Activated CD8-positive, alpha-beta memory T cell treated with anti-CD3 and anti-CD28 coated beads for 24 hours (primary cell): ENCODE measurements at regions not wholly inside any gene's neighbourhood (a gene's known extent, or its start where the extent isn't known, plus 50 kb on each side); places are given as distances from the start of the nearest gene placed in this dataset.
"Not testable (repeated sequence)": the region's sequence is repeated elsewhere in the genome, so short reads cannot be mapped to it uniquely, and the experiment has no call there.

Experiments used
- DNase-seq: peaks from one replicate; pipeline ENCODE4 v3.0.0-alpha.2; 2020

DNA sequence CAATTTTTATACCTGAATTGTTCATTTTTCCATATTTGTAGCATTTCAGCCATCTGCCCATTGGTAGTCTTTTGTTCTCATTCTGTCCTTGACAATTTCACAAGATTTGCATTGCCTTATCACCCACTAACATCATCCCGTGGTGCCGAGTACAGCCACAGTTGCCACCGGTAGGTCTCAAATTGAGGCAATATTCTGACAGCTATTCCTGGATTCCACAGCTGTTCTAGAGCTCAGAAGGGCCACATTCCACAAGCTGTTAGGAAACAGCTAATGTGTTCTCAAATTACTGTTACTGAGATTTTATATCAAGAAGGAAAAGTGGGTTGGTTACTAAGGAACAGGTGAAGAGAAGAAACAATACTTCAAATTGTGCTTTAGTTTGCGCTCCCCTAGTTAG lies 178.8 kb downstream of the RPRM start:
- no peak for DNase-seq

DNA sequence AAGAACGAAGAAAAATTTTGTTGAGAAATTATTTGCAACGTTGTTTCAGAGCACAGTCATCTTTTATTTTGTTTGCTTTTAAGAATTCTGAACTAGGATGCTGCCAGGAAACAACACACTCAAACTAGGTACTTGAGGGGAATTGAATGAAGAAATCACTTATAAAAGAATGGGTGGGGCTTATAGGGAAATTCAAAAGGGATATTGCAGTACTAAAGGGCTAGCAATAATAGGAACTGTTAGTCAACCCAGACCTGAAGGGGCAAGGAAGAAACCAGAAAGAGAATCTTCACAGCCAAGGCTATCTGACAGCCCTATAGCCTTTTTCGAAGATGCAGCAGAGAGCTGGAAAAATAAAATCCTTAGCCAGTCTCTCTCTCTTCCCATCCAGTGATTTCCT lies 179.3 kb downstream of the RPRM start:
- no peak for DNase-seq

DNA sequence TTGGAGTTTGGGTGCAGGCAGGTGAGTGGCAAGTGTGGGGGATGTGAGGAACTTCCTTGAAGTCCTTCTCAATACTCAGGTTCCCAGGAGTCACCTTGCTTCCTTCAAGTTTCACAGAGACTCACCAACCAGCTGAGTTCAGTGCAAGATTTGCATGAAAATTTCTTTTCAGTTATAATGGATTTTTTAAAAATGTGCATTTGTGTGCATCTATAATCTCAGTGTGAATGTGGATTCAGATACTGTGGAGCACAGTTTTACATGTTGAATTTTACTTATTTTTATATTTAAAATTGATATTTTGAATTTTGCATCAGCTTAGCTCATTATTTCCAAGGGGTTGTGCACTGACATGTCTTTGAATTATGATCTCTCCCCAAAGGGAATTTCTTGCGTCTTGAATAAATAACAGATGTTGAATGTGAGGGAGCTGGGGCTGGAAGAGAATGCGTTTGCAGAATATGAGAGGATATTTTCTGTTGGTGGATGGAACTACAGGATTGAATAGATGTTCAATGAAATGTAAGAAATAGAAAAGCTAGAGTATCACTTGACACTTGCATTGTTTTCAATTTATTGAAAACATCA lies 184.3 kb downstream of the RPRM start:
- DNase-seq, result no peak

DNA sequence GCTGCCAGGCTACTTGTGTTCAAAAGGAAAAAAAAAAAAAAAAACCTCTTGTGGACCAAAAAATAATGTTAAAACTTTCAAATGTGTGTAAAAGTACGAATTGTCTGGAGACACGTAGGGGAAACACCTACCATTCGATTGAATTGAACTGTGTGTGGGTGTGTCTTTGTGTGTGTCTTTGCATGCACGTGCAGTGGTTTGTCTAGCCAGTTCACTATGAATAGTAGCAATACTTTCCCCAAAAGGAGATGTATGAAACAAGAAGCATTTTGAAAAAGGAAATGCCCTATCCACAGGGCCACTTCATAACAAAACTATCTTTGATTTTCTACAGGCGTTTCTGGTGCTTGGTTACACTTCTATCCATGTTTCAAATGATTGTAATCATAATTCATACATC lies 186.8 kb downstream of the RPRM start:
- DNase-seq, result no peak

DNA sequence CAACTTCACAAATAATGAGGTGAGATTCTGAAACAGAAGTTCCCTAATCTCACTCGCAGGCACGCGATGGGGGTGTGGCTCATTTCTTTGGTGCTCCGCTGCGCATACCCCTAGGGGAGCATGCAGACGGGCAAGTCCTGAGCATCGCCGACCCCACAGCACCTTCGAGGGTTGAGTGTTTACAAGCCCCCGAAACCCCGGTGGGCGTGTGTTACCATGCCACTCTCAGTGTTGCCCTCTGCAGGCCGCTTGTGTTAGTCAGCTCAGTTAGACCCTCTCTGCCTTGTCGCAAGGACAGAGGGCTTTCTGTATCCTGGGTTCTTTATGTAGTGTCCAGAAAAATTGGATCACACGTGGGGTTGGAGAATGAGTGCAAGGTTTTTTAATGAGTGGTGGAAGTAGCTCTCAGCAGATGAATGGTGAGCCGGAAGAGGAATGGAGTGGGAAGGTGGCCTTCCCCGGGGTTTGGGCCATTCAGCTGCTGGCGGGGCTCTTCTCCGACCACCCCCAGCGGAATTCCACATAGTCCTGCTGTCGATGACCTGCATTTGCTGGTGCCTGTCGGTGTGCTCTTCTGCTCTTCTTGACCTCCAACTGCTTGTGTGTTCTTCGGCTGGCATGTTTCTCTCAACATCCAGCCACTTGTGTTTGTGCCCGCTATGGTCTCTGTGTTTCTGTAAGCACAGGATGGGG lies 191.3 kb downstream of the RPRM start:
- peak; percentile 60 for DNase-seq

DNA sequence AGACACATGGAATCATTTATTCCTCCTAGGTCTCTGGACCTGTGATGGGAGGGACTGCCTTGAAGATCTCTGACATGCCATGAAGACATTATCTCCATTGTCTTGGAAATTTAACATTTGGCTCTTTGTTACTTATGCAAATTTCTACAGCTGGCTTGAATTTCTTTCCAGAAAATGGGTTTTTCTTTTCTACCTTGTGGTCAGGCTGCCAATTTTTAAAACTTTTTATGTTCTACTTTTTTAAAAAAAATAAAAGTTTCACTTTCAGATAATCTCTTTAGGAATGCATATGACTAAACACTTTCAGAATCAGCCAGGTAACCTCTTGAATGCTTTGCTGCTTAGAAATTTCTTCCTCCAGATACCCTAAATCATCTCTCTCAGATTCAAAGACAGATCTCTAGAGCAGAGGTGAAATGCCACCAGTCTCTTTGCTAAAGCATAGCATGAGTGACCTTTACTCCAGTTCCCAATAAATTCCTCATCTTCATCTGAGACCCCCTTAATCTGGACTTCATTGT lies 209.6 kb downstream of the RPRM start:
- DNase-seq, result no peak

DNA sequence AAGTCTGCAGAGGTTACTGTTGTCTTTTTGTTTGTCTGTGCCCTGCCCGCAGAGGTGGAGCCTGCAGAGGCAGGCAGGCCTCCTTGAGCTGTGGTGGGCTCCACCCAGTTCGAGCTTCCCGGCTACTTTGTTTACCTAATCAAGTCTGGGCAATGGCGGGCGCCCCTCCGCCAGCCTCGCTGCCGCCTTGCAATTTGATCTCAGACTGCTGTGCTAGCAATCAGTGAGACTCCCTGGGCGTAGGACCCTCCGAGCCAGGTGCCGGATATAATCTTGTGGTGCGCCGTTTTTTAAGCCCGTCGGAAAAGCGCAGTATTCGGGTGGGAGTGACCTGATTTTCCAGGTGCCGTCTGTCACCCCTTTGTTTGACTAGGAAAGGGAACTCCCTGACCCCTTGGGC lies 221.7 kb downstream of the RPRM start:
- DNase-seq, result not testable (repeated sequence)

DNA sequence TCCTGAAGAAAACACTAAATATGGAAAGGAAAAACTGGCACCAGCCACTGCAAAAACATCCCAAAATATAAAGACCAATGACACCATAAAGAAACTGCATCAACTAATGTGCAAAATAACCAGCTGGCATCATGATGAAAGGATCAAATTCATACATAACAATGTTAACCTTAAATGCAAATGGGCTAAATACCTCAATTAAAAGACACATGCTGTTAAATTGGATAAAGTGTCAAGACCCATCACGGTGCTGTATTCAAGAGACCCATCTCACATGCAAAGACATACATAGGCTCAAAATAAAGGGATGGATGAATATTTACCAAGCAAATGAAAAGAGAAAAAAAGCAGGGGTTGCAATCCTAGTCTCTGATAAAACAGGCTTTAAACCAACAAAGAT lies 231.9 kb downstream of the RPRM start:
- not testable (repeated sequence) for DNase-seq

DNA sequence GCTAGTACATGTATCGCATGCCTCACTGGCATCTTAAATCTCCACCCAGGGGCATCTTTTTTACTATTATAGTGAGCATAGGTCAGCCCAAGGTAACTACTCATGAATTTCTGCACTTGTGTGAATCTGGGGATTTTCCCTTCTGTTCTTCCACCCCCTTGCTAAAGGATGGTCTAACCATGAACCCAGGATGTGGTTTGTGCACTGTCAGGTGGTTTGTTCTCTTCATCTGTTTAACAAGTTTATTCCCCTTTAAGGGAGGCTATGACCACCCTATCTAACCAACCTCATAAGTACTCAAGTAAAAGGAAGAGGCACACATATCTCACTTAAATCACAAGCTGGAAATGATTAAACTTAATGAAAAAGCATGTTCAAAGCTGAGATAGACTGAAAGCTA lies 243.0 kb downstream of the RPRM start:
- no peak for DNase-seq

DNA sequence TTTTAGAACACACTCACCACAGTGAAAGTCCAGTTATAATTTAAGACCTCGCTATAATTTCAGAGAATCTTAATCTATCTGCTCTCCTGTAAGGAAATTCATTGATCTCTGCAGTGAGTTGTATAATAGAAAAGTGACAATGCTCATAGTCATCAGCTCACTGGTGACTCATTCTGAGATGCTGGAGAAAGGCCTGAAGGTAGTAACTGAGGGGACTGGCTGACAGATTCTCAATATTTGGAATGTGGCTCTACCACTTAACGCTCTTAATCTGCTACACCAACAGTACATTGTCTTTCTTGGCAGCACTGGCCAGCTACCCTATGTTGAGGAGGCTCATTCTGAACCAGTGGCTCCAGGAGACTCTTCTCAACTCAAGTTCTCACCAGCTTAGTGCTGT lies 246.1 kb downstream of the RPRM start:
- no peak for DNase-seq

DNA sequence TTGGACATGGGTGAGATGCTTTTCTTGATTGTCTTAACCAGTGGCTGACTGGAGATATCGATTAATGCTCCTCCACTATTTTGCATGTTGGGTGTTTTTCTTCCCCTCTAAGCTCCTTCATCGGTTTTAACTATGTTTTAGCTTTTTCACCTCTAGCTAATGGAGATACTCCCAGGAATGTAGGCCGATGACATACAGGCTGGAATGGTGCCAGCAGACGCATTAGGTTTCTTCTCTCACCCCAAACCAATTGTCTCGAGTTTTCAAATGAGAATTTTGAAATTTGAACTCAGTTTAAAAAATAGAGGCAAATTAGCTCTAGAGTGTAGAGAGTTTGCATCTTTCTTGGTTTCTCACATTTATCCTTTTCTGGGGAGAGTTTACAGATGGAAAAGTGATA lies 247.6 kb downstream of the RPRM start:
- DNase-seq, result no peak

DNA sequence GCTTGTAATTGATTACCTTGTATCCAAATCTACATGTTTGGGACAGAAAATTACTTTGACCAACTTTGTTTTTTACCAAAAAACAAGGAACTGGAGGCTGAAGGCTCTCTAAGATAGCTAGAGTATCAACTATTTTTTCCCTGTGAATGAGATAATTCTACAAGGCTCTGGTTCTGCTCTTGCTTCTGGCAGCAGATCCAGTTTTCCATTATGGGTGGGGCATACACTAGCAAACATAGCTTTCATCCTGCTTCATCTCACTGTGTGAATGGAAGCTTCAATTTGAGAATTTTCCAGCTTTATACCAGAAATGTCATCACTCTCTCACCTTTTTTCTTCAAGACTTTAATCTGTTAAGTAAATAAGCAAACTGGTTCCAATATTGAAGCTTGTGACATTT lies 249.7 kb downstream of the RPRM start:
- no peak for DNase-seq

DNA sequence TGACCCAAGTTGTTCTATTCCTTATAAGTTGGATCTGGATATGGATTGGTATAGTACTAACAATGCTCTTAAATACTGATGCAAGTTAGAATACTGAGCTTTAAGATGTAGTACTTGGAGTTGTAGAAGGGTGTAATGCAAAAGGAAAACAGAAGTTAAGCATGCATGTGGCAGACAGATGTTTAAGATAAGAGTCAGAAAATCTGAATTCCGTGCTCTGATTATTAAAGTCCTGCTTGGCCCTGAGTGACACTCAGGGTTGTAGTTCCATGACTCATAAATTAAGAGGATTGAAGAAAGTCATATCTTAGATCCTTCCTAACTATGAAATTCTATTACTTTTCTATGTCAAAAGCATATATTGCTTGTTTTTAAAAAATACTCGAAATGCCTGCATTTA lies 250.6 kb downstream of the RPRM start:
- no peak for DNase-seq

DNA sequence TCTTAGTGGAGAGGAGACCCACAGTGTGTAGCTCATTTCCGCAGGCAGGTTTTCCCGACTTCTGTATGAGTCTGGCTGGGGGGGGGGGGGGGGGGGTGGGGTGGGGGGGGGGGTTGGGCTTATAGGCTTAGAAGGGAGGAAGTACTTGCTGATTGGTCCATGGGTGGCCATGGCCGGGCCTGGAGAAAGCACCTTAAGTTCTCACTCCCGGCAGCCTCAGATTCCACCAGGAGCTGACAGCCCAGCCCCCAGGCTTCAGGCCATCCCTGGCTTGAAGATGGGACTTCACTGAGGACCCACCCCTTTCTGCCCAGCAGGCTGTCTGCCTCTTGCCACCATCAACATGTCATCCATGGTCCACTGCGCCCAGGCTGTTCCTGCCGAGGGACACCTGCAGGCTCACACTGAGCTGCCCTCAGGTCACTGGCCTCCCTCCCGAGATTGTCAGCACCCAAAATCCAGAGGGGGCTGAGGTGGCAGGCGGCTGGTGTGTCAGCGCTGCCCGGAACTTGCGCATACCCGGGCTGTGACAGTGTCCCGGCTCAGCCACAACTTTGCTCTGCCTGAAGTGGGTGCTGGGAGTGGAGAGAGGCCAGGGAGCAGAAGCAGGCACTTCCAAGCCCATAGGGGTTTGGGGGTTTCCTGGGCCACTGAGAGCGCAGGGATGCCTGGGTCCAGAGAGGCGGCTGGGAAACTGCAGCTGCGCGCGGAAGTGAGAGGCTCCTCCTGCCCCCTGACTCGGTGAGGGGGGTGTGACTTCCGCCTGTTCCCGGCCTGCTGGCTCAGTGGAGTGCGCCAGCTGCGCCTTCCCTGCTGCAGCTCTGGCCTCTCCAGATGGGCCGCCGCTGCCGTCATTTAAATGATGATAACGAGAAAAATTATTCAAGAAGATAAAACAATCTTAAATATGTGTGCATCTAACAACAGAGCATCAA lies 256.1 kb downstream of the RPRM start:
- DNase-seq, result no peak

DNA sequence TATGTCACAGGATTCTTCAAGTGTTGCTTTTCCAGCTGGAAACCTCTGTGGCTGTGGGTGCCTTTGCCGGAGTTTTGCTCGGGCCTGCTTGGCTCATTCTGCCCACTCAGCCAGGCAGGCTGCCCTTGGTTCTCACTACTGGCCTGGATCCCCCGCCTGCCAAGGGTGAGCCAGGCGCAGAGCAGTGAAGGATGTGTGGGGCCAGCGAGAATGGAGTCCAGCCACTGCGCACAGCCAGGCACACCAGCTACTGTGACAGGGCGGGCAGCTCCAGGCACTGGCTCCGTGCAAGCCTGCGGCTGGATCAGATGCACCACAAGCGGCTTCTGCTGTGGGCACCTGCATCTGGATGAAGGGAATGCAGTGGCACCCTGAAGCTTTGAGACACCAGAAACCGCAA lies 257.1 kb downstream of the RPRM start:
- no peak for DNase-seq

DNA sequence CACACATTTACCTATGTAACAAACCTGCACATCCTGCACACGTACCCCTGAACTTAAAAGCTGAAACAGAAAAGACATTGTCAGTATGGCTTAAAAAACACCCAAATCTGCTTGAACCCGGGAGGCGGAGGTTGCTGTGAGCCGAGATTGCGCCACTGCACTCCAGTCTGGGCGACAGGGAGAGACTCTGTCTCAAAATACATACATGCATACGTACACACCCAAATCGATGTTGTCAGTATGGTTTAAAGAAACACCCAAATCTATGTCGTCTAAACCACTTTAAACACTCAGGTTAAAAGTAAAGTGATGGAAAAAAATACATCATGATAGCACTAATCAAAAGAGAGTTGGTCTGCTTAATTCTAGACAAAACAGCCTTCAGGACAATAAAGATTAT lies 257.5 kb downstream of the RPRM start:
- no peak for DNase-seq

DNA sequence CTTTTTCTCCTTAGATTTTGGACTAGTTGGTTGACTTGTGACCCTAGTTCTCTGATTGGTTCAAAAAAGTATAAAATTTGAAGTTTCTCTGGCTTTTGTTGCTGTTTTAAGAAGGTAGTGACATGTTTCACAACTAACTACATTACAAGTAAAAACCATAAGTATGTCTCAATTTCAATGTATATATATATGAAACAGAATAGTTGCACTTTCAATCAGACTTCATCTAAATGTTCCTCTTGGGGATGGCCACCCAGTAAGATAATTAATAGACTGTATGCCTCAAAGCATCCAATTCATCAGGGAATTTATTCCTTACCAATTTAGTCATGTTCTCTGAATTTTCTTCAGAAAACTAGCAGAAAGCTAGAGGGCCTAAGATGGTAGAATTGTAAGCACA lies 259.7 kb downstream of the RPRM start:
- no peak for DNase-seq

DNA sequence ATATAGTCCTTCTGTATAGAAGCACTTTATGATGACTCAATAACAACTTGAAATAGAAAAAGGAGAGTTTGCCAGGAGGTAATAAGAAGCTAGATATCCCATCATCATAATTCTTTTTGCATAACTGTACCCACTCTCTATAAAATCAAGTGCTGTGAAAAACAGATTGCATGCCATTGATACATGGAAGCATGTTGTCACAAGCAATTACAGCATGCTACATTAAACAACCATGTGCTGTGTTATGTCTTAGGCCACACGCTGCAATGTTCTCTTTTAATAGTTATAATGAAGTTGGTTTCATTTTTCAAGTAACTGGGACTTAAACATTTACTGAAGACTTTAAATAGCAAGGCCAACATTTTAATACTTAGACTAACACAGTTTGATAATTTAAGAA lies 264.2 kb downstream of the RPRM start:
- DNase-seq, result no peak

DNA sequence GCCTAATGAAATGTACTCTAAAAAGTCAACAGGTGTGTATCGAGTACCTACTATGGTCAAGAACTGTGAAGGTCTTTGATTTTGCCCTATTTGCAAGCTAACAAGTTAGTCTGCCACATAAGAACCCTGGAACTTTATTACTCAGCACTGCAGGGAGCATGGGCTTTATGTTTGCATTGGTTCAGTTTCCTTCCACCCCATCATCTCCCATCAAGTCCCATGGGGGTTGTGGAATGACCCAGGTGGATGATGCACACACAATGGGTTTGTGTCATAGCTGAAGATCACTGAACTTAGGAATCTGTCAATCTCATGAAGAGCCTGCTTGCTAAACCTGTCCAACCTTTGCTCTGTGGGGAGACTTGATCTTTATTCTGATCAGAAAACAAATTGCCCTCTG lies 265.5 kb downstream of the RPRM start:
- no peak for DNase-seq

DNA sequence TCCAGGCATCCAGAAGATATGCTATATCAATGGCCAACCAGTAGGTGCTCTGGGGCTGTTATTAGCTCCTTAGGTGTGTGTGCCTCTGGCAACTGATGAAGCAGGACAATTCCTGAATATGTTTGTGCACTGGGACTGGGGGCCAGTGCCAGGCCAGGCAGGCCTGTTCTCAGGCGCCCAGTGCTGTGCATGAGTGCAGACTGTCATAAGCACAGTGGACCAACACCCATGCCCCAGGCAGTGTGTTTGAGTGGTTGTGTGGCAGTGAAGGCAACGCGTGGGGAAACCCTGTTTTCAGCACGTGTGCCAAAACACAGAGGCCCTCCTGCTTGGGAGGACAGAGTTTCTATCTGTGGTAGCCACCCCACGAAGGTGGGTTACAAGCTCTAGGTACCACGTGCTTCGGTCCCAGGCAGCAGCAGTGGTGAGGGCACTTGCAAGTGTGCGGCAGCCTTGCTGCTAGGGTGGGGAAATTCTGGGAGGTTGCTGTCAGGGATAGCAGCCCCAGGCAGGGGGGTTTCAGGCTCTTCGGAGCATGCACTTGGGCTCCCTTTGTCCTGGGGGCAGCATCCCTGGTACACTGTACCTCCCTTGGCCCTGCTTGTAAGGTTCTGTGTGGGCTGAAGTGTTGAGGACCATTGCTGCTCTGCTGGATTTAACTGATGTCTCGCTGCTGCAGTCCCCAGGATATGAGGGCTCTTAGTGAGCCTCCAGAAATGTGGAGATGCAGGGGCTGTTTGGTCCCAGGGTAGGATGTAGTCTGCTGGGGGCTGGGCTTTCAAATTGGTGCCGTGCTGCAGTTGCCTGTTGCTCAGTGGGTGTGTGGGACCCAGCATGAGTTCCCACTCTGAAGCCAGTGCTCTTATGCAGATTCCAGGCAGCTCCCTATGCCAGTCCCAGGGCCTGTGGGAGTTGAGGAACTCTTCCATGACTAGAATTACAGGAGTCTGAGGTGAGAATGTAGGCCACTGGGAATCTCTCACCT lies 280.9 kb downstream of the RPRM start:
- no peak for DNase-seq

DNA sequence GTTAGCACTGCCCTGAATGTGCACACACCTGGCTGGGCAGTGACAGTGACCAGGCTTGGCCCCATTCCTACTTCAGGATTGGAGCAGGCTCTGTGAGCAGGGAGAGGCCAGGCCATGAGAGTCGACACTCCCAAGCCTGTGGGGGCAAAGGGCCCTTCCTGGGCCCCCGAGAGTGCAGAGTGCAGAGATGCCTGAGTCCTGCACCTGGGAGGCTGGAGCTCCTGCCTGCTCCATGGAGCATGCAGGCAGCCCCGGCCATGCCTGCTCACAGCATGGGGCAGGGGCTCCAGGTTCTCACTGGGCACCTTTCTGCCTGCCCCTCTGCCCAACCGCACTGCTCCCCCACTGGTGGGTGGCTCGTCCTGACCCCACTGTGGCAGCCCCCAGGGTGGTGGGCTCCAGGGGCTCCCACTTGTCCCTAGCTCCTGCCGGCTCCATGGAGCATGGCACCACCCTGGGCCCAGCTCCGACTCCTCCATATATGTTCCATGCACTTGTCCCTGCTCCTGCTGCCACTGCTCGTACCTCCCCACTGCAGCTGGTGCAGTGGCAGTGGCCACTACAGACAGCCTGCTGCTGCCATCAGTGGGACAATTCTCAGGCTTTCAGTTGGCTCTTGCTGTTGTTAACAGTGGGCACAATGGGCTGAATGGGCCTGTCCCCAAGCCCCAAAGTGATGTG lies 282.0 kb downstream of the RPRM start:
- no peak for DNase-seq

DNA sequence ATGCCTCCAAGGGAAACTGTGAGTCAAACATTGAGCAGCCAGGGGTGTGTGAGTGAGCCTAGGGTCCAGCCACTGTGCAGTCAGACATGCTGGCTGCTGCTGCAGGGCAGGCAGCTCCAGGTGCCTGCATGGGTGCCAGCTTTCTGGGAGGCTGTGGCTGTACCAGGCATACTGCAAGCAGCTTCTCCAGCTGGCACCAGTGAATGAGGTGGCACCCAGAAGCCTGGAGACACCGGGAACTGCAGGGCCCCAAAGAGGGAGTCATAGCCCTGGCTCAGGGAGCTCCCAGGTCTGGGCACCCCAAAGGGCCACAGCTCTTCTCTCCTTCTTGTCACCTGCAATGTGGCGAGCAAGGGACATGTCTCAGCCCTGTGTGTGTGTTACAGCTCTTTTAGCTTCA lies 283.2 kb downstream of the RPRM start:
- DNase-seq, result no peak
